NCI-H1930 (cell line): ENCODE measurements at regions not wholly inside any gene's neighbourhood (a gene's known extent, or its start where the extent isn't known, plus 50 kb on each side); places are given as distances from the start of the nearest gene placed in this dataset.
A peak's percentile ranks its signal among the peaks of the same experiment; 100 is the strongest.

Experiments used
- DNase-seq, 2 experiments: peaks; one replicate each; lab custom pipeline; 2025; lab: John Stamatoyannopoulos, UW

- DNase-seq = peak; percentile 49 to 58
Observed at GRCh38 chr12:91311081-91311480, 128.5 kb upstream of the DCN start.

GRCh38 chr12:91309450-91309849, 126.8 kb upstream of the DCN start:
- no peak for DNase-seq

- no peak for DNase-seq
Observed at GRCh38 chr12:91307957-91308670, 125.5 kb upstream of the DCN start.

GRCh38 chr12:91290354-91290753, 107.7 kb upstream of the DCN start:
- no peak for DNase-seq

GRCh38 chr12:91289906-91290305, 107.3 kb upstream of the DCN start:
- DNase-seq = no peak

GRCh38 chr12:91289072-91289471, 106.5 kb upstream of the DCN start:
- no peak for DNase-seq

- DNase-seq = no peak
Observed at GRCh38 chr12:91287753-91288152, 105.1 kb upstream of the DCN start.

- DNase-seq = no peak
Observed at GRCh38 chr12:91278126-91278525, 95.5 kb upstream of the DCN start.

GRCh38 chr12:91276509-91276908, 93.9 kb upstream of the DCN start:
- no peak for DNase-seq

- no peak for DNase-seq
Observed at GRCh38 chr12:91275321-91275720, 92.7 kb upstream of the DCN start.

- DNase-seq = no peak
Observed at GRCh38 chr12:91274916-91275315, 92.3 kb upstream of the DCN start.

- no peak for DNase-seq
Observed at GRCh38 chr12:91273560-91273959, 90.9 kb upstream of the DCN start.

- no peak for DNase-seq
Observed at GRCh38 chr12:91272461-91273063, 89.9 kb upstream of the DCN start.

GRCh38 chr12:91271185-91271584, 88.6 kb upstream of the DCN start:
- no peak for DNase-seq

- no peak for DNase-seq
Observed at GRCh38 chr12:91267039-91267438, 84.4 kb upstream of the DCN start.

- DNase-seq = no peak
Observed at GRCh38 chr12:91264178-91264577, 81.6 kb upstream of the DCN start.

GRCh38 chr12:91261820-91262676, 79.4 kb upstream of the DCN start:
- no peak for DNase-seq

- no peak for DNase-seq
Observed at GRCh38 chr12:91256411-91256810, 73.8 kb upstream of the DCN start.

GRCh38 chr12:91252341-91252740, 69.7 kb upstream of the DCN start:
- DNase-seq = no peak

- no peak for DNase-seq
Observed at GRCh38 chr12:91250273-91250665, 67.7 kb upstream of the DCN start.

GRCh38 chr12:91249518-91250272, 67.1 kb upstream of the DCN start:
- DNase-seq = no peak

GRCh38 chr12:91249054-91249453, 66.4 kb upstream of the DCN start:
- DNase-seq = no peak
